ENCODE measurements at regions not wholly inside any gene's neighbourhood (a gene's known extent, or its start where the extent isn't known, plus 50 kb on each side); places are given as distances from the start of the nearest gene placed in this dataset.

DNA sequence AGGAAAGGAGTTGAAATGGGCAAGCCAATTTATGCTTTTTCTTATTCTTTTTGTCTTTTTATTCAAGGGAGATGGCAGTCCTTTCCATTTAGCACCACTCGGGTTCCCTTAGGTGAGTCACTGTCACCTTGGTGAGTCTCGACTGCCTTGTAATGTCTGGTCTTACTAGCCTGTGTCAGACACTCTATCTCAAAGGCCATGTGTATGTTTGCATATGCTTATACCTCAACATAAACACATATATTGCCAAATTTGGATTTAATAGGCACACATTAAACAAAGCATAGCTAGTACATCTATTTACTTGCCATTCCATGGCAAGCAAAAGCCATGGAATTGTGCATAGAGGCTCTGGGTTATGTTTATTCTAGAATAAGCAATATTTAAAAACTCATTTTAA, 624.9 kb upstream of the FOXG1 start:
- H3K27ac ChIP-seq (ENCODE audit: extremely low read depth, low read depth, low read length): no peak overlapping the region
- no peaks in the 10 kb centered on the region for H3K36me3 ChIP-seq (ENCODE audit: control insufficient read depth in 2 of 2, insufficient read depth in 1 of 2, low read length in 2 of 2)
- H3K4me3 ChIP-seq (ENCODE audit: low read depth, low read length): no peak overlapping the region
- H3K9me3 ChIP-seq (ENCODE audit: control insufficient read depth, insufficient read depth, low read depth, low read length): no peaks in the 10 kb centered on the region
- ChIA-PET CTCF (no interaction called here), POLR2A (no interaction called here)
- H3K4me1 ChIP-seq (ENCODE audit: control insufficient read depth, insufficient read depth, low read length): no peaks in the 10 kb centered on the region
- TF ChIP-seq ZNF707 (tag by site-specific recombination; IDR thresholded peaks at IDR 0.05) (no peak), ZFP69B (tag by site-specific recombination; IDR thresholded peaks at IDR 0.05) (no peak), ZNF404 (tag by site-specific recombination; IDR thresholded peaks at IDR 0.05) (no peak), HOXA7 (CRISPR knock-in tag; IDR thresholded peaks at IDR 0.05; ENCODE audit: borderline replicate concordance) (no peak), KLF16 (tag by site-specific recombination; IDR thresholded peaks at IDR 0.05) (no peak), ZNF394 (tag by site-specific recombination; IDR thresholded peaks at IDR 0.05; ENCODE audit: borderline replicate concordance) (no peak), ZNF624 (tag by site-specific recombination; IDR thresholded peaks at IDR 0.05) (no peak), ZNF660 (tag by site-specific recombination; IDR thresholded peaks at IDR 0.05) (no peak), ZNF544 (tag by site-specific recombination; IDR thresholded peaks at IDR 0.05) (no peak), SP2 (tag by site-specific recombination; IDR thresholded peaks at IDR 0.05) (no peak)
- TF ChIP-seq, protein P1, sequence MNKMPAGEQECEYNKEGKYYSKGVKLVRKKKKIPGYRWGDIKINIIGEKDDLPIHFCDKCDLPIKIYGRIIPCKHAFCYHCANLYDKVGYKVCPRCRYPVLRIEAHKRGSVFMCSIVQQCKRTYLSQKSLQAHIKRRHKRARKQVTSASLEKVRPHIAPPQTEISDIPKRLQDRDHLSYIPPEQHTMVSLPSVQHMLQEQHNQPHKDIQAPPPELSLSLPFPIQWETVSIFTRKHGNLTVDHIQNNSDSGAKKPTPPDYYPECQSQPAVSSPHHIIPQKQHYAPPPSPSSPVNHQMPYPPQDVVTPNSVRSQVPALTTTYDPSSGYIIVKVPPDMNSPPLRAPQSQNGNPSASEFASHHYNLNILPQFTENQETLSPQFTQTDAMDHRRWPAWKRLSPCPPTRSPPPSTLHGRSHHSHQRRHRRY (tag by site-specific recombination; IDR thresholded peaks at IDR 0.05): no peak
- TF ChIP-seq, protein P2, sequence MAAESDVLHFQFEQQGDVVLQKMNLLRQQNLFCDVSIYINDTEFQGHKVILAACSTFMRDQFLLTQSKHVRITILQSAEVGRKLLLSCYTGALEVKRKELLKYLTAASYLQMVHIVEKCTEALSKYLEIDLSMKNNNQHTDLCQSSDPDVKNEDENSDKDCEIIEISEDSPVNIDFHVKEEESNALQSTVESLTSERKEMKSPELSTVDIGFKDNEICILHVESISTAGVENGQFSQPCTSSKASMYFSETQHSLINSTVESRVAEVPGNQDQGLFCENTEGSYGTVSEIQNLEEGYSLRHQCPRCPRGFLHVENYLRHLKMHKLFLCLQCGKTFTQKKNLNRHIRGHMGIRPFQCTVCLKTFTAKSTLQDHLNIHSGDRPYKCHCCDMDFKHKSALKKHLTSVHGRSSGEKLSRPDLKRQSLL (tag by site-specific recombination; IDR thresholded peaks at IDR 0.05): no peak
- TF ChIP-seq, protein P3, sequence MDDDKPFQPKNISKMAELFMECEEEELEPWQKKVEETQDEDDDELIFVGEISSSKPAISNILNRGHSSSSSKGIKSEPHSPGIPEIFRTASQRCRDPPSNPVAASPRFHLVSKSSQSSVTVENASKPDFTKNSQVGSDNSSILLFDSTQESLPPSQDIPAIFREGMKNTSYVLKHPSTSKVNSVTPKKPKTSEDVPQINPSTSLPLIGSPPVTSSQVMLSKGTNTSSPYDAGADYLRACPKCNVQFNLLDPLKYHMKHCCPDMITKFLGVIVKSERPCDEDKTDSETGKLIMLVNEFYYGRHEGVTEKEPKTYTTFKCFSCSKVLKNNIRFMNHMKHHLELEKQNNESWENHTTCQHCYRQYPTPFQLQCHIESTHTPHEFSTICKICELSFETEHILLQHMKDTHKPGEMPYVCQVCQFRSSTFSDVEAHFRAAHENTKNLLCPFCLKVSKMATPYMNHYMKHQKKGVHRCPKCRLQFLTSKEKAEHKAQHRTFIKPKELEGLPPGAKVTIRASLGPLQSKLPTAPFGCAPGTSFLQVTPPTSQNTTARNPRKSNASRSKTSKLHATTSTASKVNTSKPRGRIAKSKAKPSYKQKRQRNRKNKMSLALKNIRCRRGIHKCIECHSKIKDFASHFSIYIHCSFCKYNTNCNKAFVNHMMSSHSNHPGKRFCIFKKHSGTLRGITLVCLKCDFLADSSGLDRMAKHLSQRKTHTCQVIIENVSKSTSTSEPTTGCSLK (tag by site-specific recombination; IDR thresholded peaks at IDR 0.05): no peak

- Histone ChIP-seq H3K27ac (ENCODE audit: extremely low read depth, low read depth, low read length) (no peak overlapping the region), H3K4me1 (ENCODE audit: control insufficient read depth, insufficient read depth, low read length) (no peaks in the 10 kb centered on the region), H3K36me3 (ENCODE audit: control insufficient read depth in 2 of 2, insufficient read depth in 1 of 2, low read length in 2 of 2) (no peaks in the 10 kb centered on the region), H3K4me3 (ENCODE audit: low read depth, low read length) (no peak overlapping the region), H3K9me3 (ENCODE audit: control insufficient read depth, insufficient read depth, low read depth, low read length) (no peaks in the 10 kb centered on the region)
- ChIA-PET POLR2A (no interaction called here), CTCF (no interaction called here)
- TF ChIP-seq ZEB2 (tag by site-specific recombination; IDR thresholded peaks at IDR 0.05) (no peak), ZNF266 (tag by site-specific recombination; IDR thresholded peaks at IDR 0.05; ENCODE audit: low read depth) (no peak), ZNF214 (tag by site-specific recombination; IDR thresholded peaks at IDR 0.05; ENCODE audit: borderline replicate concordance) (no peak), ZNF658 (tag by site-specific recombination; IDR thresholded peaks at IDR 0.05) (no peak), ZNF350 (tag by site-specific recombination; IDR thresholded peaks at IDR 0.05) (no peak), ZNF596 (tag by site-specific recombination; IDR thresholded peaks at IDR 0.05) (no peak), YY1 (tag by site-specific recombination; IDR thresholded peaks at IDR 0.05) (no peak), KLF7 (tag by site-specific recombination; IDR thresholded peaks at IDR 0.05; ENCODE audit: borderline replicate concordance) (no peak), ZNF426 (tag by site-specific recombination; IDR thresholded peaks at IDR 0.05) (no peak), ZNF248 (tag by site-specific recombination; IDR thresholded peaks at IDR 0.05) (no peak), ZNF221 (tag by site-specific recombination; IDR thresholded peaks at IDR 0.05; ENCODE audit: borderline replicate concordance) (no peak), EGR2 (tag by site-specific recombination; IDR thresholded peaks at IDR 0.05; ENCODE audit: low read depth) (no peak), ZSCAN23 (tag by site-specific recombination; IDR thresholded peaks at IDR 0.05) (no peak), IKZF3 (tag by site-specific recombination; IDR thresholded peaks at IDR 0.05) (no peak), ZNF10 (tag by site-specific recombination; IDR thresholded peaks at IDR 0.05) (no peak), ZNF433 (tag by site-specific recombination; IDR thresholded peaks at IDR 0.05; ENCODE audit: low read depth) (no peak), ZNF292 (tag by site-specific recombination; IDR thresholded peaks at IDR 0.05; ENCODE audit: borderline replicate concordance, low read depth) (no peak), ZNF530 (tag by site-specific recombination; IDR thresholded peaks at IDR 0.05; ENCODE audit: low read depth) (no peak)
- TF ChIP-seq, protein P4, sequence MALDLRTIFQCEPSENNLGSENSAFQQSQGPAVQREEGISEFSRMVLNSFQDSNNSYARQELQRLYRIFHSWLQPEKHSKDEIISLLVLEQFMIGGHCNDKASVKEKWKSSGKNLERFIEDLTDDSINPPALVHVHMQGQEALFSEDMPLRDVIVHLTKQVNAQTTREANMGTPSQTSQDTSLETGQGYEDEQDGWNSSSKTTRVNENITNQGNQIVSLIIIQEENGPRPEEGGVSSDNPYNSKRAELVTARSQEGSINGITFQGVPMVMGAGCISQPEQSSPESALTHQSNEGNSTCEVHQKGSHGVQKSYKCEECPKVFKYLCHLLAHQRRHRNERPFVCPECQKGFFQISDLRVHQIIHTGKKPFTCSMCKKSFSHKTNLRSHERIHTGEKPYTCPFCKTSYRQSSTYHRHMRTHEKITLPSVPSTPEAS (tag by site-specific recombination; IDR thresholded peaks at IDR 0.05): no peak
These were observed 624.1 kb upstream of the FOXG1 start for GRCh38 chr14:28142400-28143015.

All from HEK293 (cell line).